Astrocyte (in vitro differentiated cells and primary cell): ENCODE measurements at regions not wholly inside any gene's neighbourhood (a gene's known extent, or its start where the extent isn't known, plus 50 kb on each side); places are given as distances from the start of the nearest gene placed in this dataset.
"Not testable (repeated sequence)": the region's sequence is repeated elsewhere in the genome, so short reads cannot be mapped to it uniquely, and the experiment has no call there.

Experiments used
- EZH2 ChIP-seq: IDR thresholded peaks from 2 replicates; pipeline ENCODE4 v1.6.1; 2012; ENCODE audit warnings: mild to moderate bottlenecking, low read length, inconsistent platforms; ENCODE audit not compliant: insufficient read depth
- TF ChIP-seq, protein P1 (sequence below): IDR thresholded peaks from 2 replicates; pipeline ENCODE4 v1.5.1; 2011; ENCODE audit warnings: low read depth, mild to moderate bottlenecking, inconsistent platforms, low read length, moderate library complexity; ENCODE audit not compliant: insufficient read depth

DNA sequence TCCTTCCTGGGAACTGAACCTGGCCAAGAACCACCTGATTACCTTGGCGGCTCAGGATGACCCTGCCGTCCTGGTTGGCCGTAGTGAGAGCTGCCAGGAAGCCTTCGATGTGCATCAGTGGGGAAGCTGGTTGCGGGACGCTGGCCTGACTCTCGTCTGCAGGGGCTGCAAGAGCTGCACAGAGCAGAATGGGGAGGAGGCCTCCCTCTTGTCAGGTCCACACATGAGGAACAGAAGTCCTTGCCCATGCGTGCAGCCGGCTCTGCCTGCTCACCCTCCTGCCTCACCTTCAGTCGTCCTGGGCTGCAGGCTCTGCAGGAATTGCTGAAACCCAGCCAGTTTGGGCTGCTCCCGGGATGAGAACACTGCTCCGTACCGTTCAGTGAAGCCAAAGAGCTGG lies 182.3 kb downstream of the KLRB1 start:
- TF ChIP-seq EZH2, result not testable (repeated sequence)
- TF ChIP-seq, protein P1, sequence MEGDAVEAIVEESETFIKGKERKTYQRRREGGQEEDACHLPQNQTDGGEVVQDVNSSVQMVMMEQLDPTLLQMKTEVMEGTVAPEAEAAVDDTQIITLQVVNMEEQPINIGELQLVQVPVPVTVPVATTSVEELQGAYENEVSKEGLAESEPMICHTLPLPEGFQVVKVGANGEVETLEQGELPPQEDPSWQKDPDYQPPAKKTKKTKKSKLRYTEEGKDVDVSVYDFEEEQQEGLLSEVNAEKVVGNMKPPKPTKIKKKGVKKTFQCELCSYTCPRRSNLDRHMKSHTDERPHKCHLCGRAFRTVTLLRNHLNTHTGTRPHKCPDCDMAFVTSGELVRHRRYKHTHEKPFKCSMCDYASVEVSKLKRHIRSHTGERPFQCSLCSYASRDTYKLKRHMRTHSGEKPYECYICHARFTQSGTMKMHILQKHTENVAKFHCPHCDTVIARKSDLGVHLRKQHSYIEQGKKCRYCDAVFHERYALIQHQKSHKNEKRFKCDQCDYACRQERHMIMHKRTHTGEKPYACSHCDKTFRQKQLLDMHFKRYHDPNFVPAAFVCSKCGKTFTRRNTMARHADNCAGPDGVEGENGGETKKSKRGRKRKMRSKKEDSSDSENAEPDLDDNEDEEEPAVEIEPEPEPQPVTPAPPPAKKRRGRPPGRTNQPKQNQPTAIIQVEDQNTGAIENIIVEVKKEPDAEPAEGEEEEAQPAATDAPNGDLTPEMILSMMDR, result not testable (repeated sequence)
